GM19452 (cell line): ENCODE measurements at regions not wholly inside any gene's neighbourhood (a gene's known extent, or its start where the extent isn't known, plus 50 kb on each side); places are given as distances from the start of the nearest gene placed in this dataset.
"Not testable (repeated sequence)": the region's sequence is repeated elsewhere in the genome, so short reads cannot be mapped to it uniquely, and the experiment has no call there.

Experiments
- ATAC-seq: cut with Tn5 transposase; IDR thresholded peaks from one replicate; pipeline ENCODE4 v1.9.1; 2021; ENCODE audit not compliant: unreplicated experiment

DNA sequence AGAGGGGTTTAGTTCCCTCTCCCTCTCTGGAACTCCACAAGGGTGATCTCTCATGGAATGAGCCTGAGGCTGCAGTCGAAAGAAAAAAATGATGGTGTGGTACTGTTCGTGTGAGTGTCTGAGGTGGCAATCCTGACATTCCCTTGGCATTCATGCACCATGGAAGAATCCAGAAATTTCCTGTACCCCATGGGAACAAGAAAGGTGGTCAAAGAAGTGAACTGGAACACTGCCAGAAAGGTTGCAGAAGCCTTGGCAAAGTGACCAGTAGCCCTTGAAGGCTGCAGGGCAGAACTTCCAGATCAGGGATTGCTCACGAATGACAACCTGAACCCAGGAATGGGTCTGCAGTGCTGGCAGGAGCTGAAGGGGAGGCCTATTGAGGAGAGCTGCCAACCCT is 394.7 kb downstream of the CD83 start:
- no peak for ATAC-seq

DNA sequence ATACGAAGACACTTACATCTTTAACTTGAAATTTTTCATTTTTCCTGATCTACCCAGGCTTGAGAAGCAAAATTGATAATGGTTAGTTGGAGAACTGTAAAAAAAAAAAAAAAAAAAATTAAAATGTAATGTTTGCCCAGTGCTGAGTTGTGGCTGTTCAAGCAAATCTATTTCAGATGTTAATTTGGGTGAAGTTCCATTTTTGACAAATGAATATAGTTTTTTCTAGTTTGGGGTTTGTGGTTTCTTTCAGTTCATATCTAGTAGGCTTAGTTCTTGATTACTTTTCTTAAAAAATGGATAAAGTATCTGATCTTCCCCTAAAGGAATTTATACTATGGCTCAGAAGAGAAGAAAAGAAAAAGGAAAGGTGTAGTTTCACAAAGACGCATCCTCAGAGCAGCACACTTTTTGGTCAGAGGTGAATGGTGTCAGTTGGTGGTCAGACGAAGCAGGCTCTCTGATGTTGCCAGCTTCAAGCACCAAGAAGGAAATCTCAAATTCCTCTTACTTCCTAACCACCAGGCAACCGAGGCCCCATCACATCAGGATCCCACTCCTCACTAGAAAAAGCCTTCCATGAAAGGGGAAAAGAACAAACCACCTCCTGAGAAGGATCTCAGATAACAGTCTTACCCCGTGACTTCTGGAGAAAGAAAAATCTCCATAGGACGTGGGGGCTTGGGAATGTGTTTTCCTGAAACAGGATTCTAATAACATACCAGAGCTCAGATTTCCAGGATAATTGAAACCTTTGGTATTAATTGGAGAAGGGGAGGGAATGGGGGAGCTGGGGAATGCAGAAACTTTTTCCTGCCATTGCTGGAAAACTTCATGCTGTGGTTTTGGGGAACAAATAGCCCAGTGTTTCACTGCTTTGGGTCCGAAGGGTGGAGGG is 396.2 kb downstream of the CD83 start:
- ATAC-seq: no peak

DNA sequence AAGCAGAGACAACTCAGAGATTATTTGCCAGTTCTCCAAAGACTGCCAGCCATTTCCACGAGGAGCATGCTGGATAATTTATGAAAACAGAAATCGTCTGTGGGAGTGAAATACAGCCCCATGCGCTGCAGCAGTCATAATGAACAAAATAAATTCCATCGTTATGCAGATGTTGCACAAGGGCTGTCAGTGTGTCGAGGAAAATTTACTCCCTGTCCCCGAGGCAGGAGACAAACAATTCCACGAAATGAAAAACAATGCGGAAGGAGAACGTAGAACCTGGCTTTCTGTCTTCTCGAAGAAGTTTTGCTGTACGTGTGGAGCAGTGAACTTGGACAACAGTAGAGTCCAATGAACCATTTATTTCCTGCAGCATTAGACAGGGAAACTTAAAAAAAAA is 399.4 kb downstream of the CD83 start:
- ATAC-seq: no peak

- no peak for ATAC-seq
Observed at GRCh38 chr6:14517516-14518105, 400.0 kb downstream of the CD83 start.

DNA sequence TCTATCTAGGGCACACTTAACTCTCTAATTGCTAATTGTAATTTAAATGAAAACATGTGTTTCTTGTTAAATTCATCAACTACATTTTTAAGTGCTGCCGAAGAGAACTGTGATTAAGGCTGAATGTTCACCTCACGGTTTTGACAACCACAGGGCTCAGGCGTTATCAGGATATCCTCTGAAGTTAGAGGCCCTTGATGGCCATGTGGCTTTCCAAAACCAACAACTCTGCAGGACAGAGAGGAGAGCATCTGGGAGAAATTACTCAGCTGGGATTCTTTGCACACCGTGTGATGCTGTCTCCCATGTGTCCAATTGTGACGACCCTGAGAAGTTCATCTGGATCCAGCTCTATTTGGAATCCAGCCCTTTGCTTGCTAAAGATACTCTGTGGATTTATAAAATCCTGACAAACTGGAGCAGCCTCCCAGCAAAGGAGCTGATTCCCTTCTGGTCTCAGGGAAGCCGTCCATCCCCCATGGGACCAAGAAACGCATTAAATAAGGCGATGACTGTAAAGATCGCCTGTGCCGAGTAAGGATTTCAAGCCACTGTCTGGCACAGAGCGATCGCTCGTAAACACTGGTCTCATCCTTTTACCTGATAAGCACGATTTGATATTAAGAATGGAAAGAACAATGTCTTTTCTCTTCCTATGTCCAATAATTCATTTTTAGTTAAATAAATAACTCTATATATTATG is 401.1 kb downstream of the CD83 start:
- no peak for ATAC-seq

- no peak for ATAC-seq
Observed at GRCh38 chr6:14520029-14520428, 402.5 kb downstream of the CD83 start.

DNA sequence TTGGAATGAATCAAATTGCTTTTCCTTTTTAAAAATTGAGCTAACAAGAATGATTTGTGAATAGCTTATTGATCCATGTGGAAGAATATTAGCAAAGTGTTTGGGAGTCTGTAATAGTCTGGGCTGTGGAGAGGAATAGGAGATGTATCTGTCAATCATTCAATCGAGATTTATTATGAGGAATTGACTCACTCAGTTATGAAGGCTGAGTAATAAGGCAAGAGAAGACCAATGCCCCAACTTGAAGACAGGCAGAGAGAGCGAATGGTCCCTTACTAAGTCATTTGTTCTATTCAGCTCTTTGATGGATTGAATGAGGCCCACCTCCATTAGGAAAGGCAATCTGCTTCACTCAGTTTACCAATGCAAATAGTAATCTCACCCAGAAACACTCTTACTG is 403.0 kb downstream of the CD83 start:
- no peak for ATAC-seq

GRCh38 chr6:14521141-14521540 is 403.6 kb downstream of the CD83 start:
- no peak for ATAC-seq

DNA sequence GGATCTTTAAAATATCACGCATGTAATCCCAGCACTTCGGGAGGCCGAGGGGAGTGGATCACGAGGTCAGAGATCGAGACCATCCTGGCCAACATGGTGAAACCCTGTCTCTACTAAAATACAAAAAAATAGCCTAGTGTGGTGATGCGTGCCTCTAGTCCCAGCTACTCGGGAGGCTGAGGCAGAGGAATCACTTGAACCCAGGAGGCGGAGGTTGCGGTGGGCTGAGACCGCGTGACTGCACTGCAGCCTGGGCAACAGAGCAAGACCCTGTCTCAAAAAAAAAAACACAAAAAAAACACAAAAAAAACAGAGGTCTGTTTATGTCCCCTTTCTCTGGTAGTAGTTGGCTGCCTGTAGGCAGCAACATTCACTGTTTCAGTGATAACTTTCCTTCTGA is 404.3 kb downstream of the CD83 start:
- not testable (repeated sequence) for ATAC-seq

GRCh38 chr6:14524319-14524718 is 406.7 kb downstream of the CD83 start:
- ATAC-seq: no peak

DNA sequence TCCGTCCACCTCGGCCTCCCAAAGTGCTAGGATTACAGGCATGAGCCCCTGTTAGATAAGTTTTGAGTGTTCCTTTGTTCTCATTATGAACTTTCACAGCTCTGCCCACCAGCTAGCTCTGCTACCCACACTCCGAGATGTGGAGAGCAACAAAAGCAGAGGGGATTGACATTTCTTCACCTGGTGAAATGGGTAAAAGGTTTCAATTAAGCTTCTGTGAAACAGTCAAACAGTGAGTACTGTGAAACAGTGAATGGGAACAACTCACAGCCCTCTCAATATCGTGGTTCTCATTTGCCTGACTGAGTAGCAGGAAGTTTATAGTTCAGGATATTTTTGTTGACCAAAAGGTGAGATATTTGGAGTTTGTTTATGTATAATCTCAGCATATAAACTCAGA is 412.8 kb downstream of the CD83 start:
- ATAC-seq: no peak

DNA sequence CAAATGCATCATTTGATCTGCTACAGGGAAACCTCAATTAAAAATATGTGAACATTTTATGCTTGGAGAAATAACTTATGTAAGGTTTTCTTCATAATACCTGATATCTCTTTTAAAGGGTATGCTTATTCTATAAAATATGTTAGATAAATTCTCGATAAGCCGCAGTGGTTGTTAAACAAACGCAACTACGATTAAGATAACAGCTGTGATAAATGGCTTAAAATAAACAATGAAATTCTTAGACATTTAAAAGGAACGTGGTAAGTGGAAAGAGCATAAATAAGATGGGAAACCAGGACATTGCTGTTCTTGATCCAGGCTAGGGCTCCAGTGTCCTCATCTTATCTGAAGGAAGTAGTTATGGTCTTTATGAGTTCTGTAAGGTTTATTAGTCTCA is 415.9 kb downstream of the CD83 start:
- no peak for ATAC-seq

DNA sequence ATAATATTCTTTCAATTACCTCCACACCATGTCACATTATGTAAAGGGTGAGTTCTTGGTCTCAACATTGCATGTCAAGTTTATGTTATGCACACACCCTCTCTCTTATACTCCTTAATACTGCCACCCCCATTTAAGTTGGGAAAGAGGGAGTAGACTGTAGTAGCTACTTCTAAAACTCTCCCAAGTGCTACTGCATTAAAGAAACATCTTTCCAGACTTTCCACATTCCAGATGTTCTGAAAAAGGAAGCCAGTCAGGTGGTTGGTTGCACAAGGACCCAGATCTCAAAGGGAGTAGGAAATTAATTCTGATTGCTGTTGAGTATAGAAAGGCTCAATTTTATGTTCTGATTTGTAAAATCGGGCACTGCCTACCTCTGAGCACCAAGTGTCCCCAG is 419.5 kb downstream of the CD83 start:
- no peak for ATAC-seq

DNA sequence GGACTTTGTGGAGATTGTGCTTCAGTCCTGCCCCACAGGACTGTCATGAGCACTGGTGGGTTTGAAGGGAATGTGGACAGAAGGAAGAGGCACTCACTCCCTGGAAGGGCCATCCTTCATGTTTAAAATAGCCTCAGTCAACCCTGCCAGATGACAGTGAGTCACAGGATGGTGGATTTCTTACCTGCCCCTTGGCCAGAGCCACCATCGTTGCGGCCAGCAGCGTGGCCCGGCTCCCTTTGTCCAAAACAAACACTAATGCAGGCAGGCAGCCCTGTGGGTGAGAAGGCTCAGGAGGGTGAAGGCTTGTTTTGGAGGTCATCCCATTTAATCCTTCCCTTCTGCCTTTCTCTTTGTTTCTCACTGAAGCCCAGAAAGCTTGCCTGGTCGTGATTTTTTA is 422.7 kb downstream of the CD83 start:
- ATAC-seq: no peak

DNA sequence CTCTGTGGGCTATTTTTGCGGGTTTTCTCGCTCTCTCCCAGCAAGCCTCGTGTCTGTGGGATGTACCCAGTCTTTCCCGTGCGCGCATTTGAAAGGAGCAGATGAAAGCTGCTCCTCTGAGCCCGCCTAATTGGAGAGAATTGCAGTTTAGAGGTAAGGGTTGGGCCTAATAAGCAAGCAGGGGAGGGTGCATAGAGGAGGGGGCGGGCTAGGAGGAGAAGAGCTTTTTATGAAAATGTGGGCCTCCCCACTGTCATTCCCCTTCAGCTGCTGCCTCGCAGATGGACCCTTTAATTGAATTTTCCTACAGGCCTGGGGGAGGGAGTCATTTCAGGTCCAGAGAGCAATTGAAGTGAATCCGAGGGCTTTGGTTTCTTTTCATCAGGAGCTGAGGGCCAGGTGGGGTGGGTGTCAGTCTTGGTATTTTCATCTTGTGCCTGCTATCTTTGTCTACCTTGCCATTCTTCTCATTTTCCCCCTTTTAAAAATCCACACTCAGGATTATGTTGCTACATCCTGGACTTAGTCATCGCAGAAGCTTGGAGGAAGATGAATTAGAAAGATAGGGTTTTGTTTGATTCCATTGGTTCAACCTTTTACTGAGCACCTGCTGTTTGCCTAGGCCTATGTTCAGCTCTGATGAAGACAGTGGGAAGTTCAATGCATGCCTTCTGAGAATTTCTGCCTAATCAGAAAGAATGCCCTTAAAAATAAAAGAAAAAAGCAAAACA is 423.4 kb downstream of the CD83 start:
- ATAC-seq: no peak

DNA sequence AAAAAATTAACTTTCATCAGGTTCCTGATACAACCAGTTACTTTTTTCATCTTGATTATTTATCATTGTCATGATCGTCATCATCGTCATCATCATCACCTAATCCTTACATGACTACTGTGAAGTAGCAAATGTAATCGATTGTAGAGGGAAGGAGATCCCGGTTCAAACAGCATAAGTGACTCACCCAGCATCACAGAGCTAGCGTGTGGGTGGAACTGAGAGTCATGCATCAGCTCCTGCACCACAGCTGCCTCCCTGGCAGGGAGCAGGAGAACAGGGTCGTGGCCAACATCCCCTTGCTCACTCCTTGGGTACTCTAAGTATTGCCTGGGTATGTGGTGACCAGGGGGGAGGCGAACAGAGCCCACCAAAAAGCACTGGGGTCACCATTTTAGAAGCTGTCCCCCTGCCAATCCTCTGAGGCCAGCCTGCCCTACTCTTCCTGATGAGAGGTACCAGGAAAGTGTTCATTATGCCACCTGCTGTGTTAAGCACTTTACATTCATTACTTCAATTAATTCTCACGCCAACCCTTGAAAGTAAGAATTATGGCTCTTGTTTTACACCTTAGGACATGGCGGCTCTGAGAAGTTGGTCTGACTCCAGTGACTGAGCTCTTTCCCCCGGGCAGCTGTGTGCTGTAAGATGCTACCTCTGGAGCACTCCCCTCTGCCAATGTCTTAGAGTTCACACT is 425.2 kb downstream of the CD83 start:
- ATAC-seq: no peak

GRCh38 chr6:14543971-14544585 is 426.5 kb downstream of the CD83 start:
- no peak for ATAC-seq

DNA sequence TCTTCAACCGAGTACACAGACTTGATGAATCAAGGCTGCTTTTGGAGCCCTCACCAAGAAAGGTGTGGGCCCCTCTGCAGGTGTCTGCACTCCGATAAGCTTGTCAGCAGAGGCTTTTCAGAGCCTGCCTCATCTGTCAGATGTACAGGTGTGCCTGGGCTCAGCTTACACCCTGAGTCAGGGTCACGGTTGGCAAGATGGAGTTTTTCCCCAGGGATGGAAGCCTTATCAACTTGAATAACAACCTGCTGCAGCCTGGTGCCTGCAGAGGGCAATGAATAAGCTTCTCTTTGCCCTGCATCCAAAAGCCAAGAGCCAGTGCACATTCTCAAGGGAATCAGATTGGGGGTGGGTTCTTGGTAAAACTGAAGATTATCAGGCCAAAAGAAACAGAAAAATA is 427.1 kb downstream of the CD83 start:
- ATAC-seq: no peak

DNA sequence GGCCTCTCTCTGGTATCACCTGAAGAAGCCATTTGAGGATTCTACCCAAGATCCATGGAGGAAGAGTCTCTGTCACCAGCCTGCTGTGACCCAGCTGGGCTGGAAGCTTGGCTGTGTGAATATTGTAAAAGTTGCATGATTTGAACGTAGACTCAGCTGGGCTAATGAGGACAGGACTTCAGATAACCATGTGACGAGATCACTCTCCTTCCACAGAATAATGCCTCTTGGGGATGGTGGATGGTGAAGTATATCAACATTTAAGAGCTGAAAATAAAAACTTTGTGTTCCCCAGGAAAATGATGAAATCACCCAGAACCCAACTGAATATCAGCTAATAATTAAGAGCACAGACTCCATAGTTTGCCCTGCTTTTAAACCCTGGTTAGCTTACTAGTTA is 427.9 kb downstream of the CD83 start:
- ATAC-seq: no peak

GRCh38 chr6:14546036-14546435 is 428.5 kb downstream of the CD83 start:
- ATAC-seq: no peak
